Kidney glomerular epithelial cell (primary cell): ENCODE measurements at regions not wholly inside any gene's neighbourhood (a gene's known extent, or its start where the extent isn't known, plus 50 kb on each side); places are given as distances from the start of the nearest gene placed in this dataset.
"Not testable (repeated sequence)": the region's sequence is repeated elsewhere in the genome, so short reads cannot be mapped to it uniquely, and the experiment has no call there.

Experiments
- DNase-seq: peaks from one replicate; lab custom pipeline; 2025; lab: John Stamatoyannopoulos, UW

- no peak for DNase-seq
Measured at GRCh38 chr4:162841753-162842152, 324.9 kb downstream of the NAF1 start.

GRCh38 chr4:162839814-162840213 lies 326.9 kb downstream of the NAF1 start:
- DNase-seq: no peak

DNA sequence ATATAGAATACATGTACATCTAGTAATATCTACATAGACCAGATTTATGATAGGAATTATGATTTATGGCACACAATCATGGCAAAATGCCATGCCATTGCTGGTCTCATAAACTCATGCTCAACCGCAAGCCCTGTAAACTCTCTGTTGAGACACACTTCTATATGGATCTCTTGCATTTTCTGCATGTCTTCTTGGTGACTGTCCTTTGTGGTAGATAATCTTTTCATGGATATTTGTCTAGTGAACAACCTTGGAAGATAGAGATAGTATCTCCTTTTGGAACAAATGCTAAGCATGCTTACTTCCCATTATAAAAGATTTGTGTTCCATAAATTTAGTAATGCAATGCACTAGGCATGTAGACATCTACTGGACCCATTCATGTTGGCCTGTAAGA lies 328.0 kb downstream of the NAF1 start:
- no peak for DNase-seq

- no peak for DNase-seq
Measured at GRCh38 chr4:162837679-162838078, 329.0 kb downstream of the NAF1 start.

DNA sequence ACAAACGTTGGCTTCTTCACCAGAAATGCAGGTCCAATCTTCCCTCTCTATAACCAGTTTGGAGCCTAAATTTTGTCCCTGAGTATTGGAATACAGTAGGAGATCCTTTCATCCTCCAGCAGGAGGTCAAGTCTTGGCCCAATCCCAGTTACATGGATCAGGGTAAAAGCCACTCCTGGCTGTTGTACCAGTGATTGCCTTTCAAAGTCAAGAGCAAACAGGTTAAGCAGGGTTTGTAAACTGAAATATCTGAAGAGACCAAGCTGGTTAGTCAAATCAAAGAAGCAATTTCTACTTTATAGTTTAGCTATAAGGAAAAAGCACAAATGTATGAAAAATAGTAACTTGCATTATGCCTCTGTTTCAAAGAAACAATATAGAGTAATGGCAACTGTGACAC lies 329.4 kb downstream of the NAF1 start:
- no peak for DNase-seq

- no peak for DNase-seq
Measured at GRCh38 chr4:162836773-162837172, 329.9 kb downstream of the NAF1 start.

DNA sequence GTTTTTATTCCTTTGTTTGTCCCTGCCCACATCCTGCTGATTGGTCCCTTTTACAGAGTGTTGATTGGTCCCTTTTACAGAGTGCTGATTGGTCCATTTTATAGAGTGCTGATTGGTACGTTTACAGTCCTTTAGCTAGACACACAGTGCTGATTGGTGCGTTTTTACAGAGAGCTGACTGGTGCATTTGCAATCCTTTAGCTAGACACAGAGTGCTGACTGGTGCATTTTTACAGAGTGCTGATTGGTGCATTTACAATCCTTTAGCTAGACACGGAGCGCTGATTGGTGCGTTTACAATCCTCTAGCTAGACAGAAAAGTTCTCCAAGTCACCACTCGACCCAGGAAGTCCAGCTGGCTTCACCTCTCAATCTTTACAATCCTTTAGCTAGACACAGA lies 330.4 kb downstream of the NAF1 start:
- DNase-seq: not testable (repeated sequence)

DNA sequence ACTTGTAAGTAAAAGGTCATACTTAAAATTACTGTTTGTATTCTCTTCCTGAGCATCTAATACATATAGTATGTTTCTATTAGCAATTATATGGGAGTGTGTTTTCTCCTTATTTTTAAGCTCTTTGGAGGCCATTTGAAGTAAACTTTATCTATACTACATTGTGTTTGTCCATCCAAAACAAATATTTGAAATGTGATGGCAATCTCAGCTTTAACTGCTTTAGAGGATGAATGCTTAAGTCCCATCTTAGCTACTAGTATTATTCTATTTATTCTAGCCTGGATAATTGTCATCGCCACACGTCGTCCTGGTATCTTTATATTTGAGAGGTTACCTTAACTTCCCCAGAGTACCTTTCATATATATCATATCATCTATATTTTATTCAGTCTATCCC lies 335.8 kb downstream of the NAF1 start:
- DNase-seq: no peak

DNA sequence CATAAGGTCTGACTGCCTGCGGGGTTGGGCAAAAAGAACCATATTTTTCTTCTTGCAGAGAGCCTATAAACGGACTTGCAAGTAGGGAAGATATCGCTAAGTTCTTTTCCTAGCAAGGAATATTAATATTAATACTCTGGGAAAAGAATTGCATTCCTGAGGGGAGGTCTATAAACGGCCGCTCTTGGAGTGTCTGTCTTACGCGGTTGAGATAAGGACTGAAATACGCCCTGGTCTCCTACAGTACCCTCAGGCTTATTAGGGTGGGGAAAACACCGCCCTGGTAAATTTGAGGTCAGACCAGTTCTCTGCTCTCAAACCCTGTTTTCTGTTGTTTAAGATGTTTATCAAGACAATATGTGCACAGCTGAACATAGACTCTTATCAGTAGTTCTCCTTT lies 349.3 kb downstream of the NAF1 start:
- DNase-seq: not testable (repeated sequence)

GRCh38 chr4:162804351-162804924 lies 362.3 kb downstream of the NAF1 start:
- no peak for DNase-seq

GRCh38 chr4:162803378-162803777 lies 363.3 kb downstream of the NAF1 start:
- no peak for DNase-seq

GRCh38 chr4:162797108-162797507 lies 369.6 kb downstream of the NAF1 start:
- no peak for DNase-seq

GRCh38 chr4:162793571-162793970 lies 373.1 kb downstream of the NAF1 start:
- DNase-seq: no peak

DNA sequence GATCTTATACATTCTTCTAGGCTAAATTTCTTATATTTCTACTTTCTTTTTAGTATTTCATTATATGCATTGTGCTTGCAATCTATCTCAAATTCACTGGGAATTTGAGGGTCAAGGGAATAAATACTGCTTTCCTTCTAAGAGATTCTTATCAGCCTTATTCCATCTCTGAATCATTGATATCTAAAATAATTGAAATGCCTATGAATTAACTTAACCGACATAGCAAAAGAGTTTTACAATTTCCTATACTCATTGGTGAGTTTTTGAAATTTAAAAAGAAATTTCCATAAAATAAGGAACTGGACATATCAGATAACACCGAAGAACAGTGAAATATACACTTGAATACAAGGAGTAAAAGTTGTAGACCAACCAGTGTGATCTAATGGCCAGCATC lies 373.7 kb downstream of the NAF1 start:
- DNase-seq: no peak

GRCh38 chr4:162791226-162791625 lies 375.5 kb downstream of the NAF1 start:
- DNase-seq: no peak

- DNase-seq: no peak
Measured at GRCh38 chr4:162787120-162787519, 379.6 kb downstream of the NAF1 start.

DNA sequence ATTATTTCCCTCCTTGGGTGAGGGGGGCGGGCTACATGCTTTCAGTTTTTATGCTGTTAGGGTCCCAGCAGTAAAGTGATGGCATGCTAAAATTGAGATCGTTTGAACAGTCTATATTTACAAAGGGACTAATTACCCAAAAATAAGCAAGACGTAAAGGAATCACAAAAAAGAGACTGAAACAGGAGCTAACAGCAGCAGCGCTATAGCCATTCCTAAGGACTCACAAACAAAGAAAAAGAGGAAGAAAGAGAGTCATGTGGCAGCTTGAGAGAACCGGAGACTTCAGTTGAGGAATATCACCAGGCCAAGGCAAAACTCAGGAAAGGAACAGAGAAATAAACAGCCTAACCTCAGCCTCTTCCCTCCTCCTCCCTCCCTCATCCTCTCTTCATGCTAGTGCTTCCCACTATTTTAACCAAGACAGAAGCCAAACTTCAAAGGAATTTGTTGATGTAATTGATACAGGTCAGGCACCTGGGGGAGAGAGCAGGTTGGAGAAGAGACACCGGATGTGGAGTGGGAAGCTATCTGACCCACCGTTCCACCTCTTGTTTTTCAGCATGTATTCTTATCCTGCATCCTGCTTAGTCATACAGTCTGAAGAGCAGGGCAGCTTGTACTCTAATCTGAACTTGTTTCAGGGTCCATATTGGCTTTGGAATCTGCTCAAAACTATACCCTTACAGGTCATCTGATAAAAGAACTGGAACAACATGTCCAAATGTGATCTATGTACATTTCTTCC lies 383.7 kb downstream of the NAF1 start:
- DNase-seq: no peak

GRCh38 chr4:162782096-162782777 lies 384.5 kb downstream of the NAF1 start:
- no peak for DNase-seq

DNA sequence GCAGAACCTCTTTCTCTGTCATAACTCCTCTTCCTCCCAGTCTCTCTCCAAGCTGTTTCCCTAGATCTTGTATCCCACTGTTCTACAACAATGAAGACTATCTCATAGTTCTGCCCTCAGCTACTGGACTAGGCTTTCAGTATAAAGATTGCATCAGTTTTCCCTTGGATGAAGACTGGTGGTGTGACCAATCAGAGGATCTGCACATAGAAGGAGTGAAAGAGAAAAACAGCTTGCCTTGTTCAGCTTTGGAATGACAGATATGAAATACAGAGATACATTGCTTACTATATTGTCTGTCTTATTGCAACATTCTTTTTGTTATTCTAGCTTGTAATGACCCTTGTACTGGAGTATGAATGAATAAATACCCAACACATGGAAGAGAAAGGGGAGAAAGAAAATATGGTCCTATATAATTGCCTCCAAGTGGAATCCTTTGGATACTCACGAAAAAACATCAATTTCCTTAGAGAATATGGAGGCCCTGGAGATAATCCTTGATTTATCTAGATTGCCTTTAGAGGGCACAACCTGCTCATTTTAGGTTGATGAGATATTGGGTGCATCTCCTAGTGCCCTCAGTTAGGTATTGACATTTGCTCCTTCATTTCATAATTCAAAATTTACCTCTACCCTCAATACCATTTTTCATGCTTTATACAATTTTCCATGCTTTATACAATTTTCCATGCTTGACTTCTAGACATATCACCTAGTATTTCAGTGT lies 395.8 kb downstream of the NAF1 start:
- no peak for DNase-seq

- no peak for DNase-seq
Measured at GRCh38 chr4:162767083-162767482, 399.6 kb downstream of the NAF1 start.

DNA sequence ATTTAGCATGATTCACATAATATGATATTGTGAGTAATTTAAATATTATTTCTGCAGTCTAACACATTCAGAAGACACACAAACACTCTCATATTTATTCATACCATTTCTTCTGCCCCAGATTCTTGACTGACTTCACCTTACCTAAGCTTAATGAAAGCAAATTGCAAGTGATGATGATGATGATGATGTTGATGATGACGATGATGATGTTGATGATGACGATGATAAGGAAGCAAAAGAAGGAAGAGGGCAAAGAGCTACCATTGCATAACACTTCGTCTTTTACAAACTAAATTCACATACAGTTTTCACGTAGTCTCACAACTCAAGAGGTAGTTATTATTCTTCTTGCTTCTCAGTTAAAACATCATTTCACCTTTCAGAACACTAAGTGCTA lies 404.7 kb downstream of the NAF1 start:
- DNase-seq: no peak

- not testable (repeated sequence) for DNase-seq
Measured at GRCh38 chr4:162740228-162740627, 426.5 kb downstream of the NAF1 start.

DNA sequence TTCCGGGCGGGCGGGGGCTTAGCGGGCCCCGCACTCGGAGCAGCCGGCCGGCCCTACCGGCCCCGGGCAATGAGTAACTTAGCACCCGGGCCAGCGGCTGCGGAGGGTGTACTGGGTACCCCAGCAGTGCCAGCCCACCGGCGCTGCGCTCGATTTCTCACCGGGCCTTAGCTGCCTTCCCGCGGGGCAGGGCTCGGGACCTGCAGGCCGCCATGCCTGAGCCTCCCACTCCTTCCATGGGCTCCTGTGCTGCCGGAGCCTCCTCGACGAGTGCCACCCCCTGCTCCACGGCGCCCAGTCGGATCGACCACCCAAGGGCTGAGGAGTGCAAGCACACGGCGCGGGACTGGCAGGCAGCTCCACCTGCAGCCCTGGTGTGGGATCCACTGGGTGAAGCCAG lies 427.1 kb downstream of the NAF1 start:
- not testable (repeated sequence) for DNase-seq
